GM19395 (cell line): ENCODE measurements at regions not wholly inside any gene's neighbourhood (a gene's known extent, or its start where the extent isn't known, plus 50 kb on each side); places are given as distances from the start of the nearest gene placed in this dataset.
"Not testable (repeated sequence)": the region's sequence is repeated elsewhere in the genome, so short reads cannot be mapped to it uniquely, and the experiment has no call there.

Experiments used
- ATAC-seq: cut with Tn5 transposase; IDR thresholded peaks from one replicate; pipeline ENCODE4 v1.9.1; 2021; ENCODE audit warnings: mild to moderate bottlenecking, moderate library complexity; ENCODE audit not compliant: unreplicated experiment

DNA sequence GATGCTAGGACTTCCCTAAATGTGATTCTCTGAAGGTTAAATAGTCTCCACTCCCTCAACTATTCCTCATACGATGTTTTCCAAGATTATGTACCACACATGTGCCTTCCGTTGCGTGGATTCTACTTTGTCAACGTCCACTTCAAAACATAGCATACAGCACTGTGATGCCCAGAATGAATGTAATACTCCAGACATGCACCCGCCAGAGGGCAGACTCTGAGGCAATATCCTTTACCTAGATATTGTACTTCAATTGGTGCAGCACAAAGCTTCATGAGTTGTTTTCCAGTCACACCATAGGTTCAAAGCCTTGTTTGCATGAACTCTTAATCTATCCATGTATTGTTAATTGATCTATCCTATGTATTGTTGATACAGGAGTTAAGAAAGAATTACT, 201.0 kb upstream of the NABP1 start:
- ATAC-seq: no peak

DNA sequence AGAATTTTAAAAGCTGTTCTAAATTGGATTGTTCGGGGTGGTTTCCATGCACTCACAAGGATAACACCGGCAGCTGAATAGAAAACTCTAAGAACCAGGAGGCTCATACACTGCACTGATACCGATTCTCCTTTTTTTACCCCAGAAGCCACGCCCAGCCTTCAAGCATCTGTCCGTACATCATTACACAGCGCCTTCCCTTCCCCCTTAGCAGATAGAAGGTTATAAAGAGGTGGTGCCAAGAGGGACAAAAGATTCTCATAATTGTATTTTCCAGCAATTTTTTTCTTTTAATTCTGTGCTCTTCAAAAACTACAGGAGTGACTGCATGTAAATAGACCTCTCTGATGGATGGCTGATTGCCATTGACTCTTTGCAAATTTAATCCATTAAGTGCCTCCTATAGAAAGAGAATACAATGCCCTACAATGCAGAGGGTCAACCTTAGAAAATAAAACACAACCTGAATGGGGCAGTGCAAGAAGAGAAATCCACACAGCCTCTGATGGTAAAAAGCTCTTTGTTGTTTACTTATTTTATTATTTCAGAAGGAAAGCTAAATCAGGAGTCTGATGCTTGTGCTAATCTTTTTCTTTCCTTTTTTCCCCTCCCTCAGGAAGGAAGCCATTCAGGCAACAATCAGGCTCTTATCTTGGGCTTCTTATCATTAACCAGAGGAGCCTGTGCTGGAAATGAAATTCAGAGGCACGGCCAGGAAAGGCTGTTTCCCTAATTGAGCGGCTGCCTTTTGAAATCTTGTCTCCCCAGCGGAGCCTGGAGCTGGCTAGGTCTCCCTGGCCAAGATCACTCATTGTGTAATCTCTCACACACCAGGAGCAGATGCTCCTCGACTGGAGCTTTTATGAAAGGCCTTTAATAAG, 198.9 kb upstream of the NABP1 start:
- no peak for ATAC-seq

DNA sequence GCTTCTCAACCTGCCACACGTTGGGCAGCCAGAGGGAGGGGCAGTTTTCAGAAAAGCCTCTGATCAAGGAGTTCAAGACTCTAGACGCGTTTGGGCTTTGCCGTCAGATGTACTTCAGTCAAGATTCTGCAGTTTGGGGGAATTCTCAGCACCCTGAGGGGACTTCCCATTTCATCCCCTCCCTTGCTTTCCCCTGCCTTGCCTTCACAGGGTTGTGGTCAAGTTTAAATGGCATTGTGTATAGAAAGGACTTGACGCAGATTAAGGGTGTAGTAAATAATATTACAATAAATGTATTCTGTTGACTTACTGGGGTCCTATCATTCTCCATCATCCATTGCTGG, 198.3 kb upstream of the NABP1 start:
- peak; percentile 69 for ATAC-seq

DNA sequence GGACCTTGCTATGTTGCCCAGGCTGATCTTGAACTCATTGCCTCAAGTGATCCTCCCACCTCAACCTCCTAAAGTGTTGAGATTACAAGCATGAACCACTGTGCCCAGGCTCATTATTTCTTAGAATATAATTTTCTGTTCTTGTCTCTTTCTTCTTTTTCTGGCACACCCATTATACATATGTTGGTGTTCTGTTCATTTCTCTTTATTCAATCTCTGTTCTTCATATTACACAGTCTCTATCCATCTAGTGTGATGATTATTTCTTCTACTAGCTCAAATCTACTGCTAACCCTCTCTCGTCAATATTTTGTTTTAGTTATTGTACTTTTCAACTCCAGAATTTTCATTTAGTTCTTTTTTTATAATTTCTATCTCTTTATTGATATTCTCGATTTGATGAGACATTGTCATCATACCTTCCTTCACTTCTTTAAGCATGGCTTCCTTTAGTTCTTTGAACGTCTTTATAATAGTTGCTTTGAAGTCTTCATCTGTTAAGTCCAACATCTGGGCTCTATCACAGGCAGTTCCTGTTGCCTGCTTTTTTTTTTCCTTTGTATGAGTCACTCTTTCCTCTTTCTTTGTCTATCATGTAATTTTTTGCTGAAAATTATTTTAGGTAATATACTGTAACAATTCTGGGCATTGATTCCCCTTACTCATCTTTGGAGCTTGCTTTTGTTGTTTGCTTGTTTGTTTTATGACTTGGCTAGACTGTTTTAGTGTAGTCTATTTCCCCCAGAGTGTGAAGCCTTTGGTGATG, 196.4 kb upstream of the NABP1 start:
- no peak for ATAC-seq

DNA sequence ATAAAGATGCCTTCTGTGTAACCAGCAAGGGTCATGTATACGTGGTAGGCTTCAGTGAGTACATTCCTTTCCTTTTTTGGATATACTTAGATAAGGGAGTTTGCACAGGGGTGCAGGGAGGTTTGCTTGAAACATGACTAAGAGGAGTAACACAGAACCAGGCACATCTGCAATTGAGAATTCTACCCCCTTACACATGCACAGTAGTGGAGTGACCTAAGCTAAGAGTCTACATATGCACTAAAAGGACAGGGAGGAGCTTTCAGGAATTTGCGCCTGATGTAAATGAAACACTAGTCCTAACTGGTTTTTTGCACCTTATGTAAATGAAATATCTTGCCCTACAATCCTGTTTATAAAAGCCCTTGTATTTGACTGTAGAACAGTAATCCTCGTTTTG, 194.8 kb upstream of the NABP1 start:
- ATAC-seq: no peak

DNA sequence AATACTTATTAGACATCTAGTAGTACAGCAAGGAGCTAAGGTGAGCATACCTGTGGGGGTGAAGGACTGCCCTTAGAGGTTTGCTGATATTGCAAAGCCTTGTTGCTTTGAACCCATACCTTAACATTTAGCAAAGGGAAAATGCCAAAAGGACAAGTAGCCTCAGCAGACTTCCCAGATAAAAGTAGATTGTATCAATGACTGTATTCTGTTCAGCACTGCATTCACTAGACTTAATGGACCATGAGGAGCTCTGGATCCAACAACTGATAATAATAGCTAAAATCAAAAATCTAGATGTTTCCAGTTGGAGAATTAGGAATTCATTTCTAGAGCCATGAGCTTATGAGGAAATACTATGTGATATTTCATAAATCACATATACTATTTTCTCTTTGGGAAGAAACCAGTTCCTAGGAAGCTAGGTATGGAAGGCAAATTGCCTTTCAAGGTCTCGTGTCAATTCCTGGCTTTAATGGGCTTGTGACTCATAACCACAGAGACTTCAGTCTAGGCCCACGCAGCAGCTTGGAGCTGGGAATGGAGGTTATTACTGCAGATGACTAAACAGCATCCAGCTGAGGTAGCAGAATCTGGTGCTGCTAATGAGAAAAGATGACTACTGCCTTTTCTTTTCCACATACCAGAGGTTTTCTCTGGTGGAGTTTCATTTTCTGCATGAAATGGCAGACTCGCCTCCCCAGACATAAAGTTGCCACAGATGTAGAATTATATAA, 191.2 kb upstream of the NABP1 start:
- no peak for ATAC-seq

DNA sequence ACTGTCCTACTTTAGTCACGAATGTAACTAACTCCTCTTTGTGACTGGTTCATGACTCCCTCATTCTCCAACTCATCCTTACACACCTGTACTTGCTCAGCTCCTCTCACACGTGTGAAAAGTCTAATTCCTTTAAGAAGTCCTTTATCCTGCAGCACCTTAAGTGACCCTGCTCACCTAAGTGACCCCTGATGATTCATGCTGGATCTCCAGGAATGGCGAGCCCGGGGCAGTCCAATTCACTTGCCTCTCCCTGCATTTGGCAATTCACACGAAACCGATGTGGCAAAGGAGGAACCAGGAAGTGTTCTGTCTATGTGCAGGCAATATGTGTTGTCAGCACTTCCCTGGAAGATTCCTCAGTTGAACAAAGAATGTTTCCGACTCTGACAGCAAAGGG, 189.8 kb upstream of the NABP1 start:
- no peak for ATAC-seq

DNA sequence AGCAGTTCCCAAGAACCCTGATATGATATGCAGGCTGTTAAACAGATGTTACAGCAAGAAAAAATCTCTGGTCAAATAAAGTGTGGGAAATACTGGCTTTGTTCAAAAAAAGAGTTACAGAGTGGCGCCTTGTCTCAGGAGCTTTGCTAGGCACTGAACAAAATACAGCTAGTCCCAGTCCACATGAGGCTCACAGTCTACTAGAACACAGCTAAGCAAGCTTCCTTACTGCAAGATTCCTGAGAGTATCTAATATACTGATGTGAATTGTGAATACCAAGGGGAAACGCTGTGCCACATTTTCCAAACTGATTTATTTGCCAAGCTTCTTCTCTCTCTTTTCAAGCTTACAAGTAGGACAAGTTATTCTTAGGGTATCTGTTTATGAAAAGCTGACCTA, 188.8 kb upstream of the NABP1 start:
- no peak for ATAC-seq

DNA sequence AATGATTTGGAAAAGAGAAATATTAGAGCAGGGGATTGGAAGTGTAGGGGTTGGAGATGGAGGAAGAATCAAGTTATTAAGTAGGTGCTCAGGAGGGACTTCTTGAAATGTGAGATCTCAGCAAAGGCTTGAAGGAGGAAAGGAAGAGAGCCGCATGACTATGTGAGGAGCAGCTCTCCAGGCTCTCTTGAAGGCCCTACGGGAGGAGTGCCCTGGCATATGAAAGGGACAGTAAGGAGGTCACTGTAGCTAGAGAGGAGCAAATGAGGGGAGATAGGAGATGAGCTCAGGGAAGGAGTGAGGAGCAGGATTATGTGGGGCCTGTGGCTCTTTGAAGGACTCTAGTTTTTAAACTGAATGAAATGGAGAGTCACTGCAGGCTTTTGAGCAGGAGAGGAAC, 181.1 kb upstream of the NABP1 start:
- no peak for ATAC-seq

DNA sequence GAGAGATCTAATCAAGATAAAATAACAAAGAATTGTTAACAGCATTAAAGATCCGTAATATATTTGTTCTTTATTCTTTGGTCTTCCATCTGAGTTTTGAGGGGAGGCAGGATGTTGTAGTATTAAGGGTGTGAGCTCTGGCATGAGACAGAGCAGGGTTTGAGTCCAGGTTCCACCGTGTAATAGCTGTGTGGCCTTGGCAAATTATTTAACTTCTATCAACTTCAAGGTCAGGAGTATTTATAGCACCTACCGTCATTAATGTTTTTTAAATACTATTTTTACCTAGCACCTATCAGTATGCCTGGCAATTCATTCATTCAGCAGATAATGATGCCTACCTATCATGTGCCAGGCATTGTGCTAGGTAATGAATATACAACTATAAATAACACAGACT, 180.1 kb upstream of the NABP1 start:
- ATAC-seq: no peak

DNA sequence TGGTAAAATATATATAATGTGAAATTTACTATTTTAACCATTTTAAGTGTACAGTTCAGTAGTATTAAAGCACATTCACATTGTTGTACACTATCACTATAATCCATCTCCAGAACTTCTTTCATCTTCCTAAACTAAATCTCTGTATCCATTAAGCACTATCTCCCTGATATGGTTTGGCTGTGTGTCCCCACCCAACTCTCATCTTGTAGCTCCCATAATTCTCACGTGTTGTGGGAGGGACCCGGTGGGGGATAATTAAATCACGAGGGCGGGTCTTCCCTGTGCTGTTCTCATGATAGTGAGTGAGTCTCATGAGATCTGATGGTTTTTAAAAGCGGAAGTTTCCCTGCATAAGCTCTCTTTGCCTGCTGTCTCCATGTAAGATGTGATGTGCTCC, 178.9 kb upstream of the NABP1 start:
- no peak for ATAC-seq

DNA sequence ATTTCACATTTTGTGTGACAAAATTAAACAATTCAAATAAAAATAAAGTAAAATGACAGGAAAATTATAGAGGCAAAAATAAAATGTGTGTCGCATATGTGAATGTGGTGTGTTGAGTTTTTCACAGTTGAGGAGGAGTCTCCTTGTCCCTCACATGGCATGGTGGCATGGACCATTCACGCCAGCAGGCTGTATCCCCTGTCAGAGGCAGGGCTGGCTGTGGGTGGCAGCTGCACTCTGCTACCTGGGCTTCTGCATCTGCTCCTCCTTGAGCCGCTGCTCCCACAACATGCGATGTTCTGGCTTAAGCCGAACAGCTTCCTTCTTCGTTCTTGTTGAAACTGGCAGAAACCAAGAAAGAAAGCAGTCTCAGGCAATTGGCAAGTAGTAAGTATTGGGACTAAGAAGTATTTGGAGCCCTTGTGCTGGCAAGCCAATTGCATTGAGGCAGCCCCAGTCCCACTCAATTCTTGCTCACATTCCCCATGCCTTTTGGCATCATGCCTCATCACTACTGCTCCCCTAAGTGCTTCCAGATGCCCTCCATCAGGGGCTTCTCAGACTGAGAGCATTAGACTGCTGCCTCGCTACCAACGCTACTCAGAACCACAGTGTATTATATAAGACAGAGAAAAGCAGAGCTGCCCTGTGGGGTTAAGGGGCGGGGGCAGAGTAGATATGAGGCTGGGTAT, 177.9 kb upstream of the NABP1 start:
- ATAC-seq: no peak

DNA sequence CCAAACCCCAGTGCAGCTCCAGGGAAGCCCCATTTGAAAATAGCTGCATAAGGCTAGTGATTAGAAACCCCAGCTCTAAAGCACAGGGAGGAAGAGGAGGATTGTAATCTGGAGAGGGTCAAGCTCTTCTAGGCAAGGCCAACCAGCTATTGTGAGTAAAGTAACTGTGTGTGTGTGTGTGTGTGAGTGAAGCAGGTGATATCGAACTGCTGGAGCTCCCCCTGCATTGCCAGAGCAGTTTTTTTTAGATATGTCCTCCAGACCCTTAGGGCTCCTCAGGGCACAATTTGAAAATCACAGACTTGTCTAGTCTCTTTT, 177.4 kb upstream of the NABP1 start:
- no peak for ATAC-seq

DNA sequence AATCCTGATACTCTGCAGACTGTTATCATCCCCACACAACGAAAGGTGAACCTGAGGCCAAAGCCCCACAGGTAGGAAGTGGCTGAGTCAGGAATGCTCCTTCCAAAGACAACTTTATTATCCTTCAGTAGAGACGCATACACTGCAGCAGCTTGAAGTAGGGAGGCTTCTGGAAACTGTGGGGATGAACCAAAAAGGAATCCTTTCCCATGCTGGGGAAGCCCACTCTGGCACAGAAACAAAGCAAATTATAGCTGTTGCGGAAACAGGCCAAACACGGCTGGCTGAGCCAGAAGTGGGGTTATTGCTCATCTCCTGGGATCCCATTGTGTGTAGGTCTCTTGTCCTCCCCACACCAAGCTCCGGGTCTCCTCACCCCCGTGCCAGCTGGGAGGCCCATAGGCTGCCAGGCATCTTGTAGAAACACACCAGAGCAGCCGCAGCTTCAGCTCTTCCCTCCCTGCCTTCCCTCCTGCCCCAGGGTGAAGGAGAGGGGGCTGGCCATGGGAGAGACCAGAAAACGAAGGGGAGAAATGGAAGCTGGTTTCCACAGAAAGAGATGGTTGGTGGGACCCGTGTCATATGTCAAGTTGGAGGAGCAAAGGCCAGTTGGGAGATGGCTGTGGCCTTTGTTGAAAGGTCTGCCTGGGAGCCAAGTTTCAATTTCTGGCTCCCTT, 176.9 kb upstream of the NABP1 start:
- ATAC-seq: no peak

DNA sequence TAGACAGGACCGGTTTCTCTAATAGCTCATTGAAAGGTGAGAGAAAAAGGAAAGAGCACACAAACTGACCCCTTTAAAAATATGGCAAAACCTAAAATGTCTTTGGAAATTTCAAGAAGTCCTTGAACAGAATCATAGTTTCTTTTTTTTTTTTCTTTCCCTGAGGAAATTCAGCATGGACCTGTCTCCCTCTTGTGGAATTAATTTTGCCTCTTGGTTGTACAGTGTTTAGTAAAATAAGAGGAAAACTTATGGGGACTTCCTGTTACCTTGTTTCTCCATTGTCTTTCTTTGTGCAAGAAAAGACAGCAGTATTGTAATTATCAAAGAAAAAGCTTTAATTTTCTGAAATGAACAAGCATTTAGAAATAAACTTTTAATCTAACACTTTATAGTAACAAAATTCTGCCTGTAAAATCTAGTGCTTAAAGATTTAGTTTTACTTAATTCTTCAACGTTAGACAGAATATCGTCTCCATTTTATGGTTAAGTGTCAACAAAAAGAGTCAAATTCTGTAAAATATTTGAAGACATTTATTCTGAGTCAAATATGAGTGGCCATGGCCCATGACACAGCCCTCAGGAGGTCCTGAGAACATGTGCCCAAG, 176.3 kb upstream of the NABP1 start:
- no peak for ATAC-seq

DNA sequence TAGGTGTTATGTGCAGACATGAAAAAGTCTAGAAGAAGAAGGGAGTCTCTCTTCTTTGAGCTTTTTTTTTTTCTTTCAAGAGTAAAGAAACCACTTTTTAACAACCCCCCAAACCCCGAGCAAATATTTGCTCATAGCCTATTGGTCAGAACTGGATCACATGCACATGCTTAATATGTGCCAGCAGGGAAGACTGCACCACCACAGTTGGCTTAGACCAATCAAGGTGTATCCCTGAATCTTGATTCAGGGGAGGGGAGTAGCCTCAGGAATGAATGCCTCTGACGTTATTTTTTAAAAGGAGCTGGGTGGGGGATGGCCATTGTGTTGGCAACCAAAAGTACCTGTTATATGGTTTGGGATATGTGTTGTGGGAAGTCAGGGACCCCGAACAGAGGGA, 171.4 kb upstream of the NABP1 start:
- ATAC-seq: no peak

DNA sequence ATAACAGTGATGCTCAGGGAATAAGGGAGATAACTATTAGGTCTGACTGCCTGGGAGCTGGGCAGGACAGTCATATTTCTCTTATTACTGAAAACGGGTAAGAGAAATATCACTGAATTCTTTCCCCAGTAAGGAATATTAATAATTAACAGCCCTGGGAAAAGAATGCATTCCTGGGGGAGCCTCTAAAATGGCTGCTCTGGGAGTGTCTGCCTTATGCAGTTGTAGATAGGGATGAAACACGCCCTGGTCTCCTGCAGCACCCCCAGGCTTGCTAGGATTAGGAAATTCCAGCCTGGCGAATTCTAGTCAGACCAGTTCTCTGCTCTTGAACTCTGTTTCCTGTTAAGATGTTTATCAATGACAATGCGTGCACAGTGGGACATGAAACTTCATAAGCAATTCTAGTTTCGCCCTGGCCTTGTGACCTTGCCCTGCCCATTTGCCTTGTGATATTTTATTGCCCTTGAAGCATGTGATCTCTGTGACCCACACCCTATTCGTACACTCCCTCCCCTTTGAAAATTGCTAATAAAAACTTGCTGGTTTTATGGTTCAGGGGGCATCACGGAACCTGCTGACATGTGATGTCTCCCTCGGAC, 170.6 kb upstream of the NABP1 start:
- ATAC-seq: not testable (repeated sequence)

DNA sequence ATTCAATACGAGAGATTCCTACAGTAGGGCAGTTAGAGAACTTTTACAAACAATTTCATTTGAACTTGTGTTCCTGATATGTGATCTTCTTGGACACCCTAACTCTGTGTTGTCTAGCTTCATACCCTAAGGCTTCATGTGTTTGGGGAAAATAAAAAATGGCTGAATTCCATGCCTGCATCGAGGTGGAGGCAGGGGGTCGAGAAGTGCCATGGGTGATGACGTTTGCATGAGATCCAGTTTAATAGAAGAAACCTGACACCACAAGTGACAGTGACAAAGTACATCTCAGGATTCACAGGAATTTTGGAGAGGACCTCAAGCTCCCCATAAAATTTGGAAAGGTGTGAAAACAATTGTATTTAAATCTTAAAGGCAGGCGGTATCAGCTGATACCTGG, 169.2 kb upstream of the NABP1 start:
- ATAC-seq: no peak

DNA sequence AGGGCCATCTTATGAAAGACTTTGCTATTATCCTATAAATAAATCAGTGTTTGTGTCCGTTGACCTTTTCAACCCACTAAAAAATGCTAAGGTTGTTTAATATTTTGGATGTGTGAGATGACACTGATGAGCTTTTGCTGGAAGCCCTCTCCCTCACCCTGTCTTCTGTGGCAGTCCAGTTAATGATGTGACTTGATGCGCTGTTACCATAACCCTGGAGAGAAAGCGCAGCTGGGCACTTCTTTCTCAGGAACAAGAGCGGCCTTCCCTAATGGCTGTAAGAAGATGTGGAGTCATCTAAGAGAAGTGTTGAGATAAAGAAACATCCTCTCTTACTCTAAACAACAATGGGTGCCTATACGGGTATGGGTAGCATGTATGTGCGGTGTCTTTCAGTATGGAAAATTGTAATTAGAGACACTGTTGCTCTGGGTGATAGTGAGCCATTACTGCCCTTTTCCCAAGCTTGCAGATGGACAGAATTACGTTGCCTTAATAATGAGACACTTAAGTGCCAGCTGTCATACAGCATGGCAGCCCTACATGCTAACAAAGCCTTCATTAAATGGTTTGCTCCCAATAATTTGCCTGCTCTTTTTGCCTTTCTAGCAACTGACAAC, 165.6 kb upstream of the NABP1 start:
- no peak for ATAC-seq

DNA sequence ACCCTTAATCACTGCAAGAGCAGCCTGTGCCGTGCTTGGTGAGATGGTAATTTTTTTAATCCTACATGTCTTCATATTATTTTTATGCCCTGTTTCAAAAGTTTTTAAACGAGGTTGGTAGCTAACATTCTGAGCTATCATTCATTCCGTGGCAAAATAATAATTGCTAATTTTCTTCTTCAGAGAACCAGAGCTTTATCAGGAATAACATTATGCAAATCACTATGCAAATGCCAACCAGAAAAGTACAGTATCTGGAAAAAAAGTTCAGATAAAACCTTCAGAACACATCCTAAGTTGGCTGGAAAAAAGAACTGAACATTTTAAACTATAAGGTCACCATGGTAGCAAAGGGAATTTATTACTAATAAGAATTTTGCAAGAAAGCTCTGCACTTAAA, 165.1 kb upstream of the NABP1 start:
- ATAC-seq: no peak
